Stimulated activated naive CD8-positive, alpha-beta T cell treated with anti-CD3 and anti-CD28 coated beads, Interleukin-15, Interleukin-2, amounts not matched to agents 100 ng/mL and 50 ng/mL, for 24 hours (primary cell): ENCODE measurements at regions not wholly inside any gene's neighbourhood (a gene's known extent, or its start where the extent isn't known, plus 50 kb on each side); places are given as distances from the start of the nearest gene placed in this dataset.

Experiments
- H3K27ac Mint-ChIP-seq: one replicate; pipeline ENCODE4 v1.8.0; 2021; ENCODE audit warnings: mild to moderate bottlenecking, mixed read lengths
- H3K27me3 Mint-ChIP-seq: one replicate; pipeline ENCODE4 v1.8.0; 2021; ENCODE audit warnings: mixed read lengths
- H3K36me3 Mint-ChIP-seq: one replicate; pipeline ENCODE4 v1.8.0; 2021; ENCODE audit warnings: low read depth, mixed read lengths
- H3K4me1 Mint-ChIP-seq: one replicate; pipeline ENCODE4 v1.8.0; 2021; ENCODE audit warnings: low read depth, mixed read lengths
- H3K4me3 Mint-ChIP-seq: one replicate; pipeline ENCODE4 v1.8.0; 2021; ENCODE audit warnings: mild to moderate bottlenecking, mixed read lengths
- H3K9me3 Mint-ChIP-seq: one replicate; pipeline ENCODE4 v1.8.0; 2021; ENCODE audit warnings: mixed read lengths

- Mint-ChIP-seq H3K36me3 (no peaks in the 10 kb centered on the region), H3K27ac (no peak overlapping the region), H3K4me1 (no peaks in the 10 kb centered on the region), H3K4me3 (no peak overlapping the region), H3K27me3 (no peaks in the 10 kb centered on the region), H3K9me3 (no peaks in the 10 kb centered on the region)
Observed at GRCh38 chr2:12090590-12090989, 344.2 kb downstream of the LPIN1 start.

- H3K4me1 Mint-ChIP-seq: no peaks in the 10 kb centered on the region
- H3K36me3 Mint-ChIP-seq: no peaks in the 10 kb centered on the region
- H3K4me3 Mint-ChIP-seq: no peak overlapping the region
- no peaks in the 10 kb centered on the region for H3K27me3 Mint-ChIP-seq
- H3K27ac Mint-ChIP-seq: no peak overlapping the region
- no peaks in the 10 kb centered on the region for H3K9me3 Mint-ChIP-seq
Observed at GRCh38 chr2:12091201-12091806, 344.9 kb downstream of the LPIN1 start.

- Mint-ChIP-seq H3K4me3 (no peak overlapping the region), H3K9me3 (no peaks in the 10 kb centered on the region), H3K36me3 (no peaks in the 10 kb centered on the region), H3K4me1 (no peaks in the 10 kb centered on the region), H3K27me3 (no peaks in the 10 kb centered on the region), H3K27ac (no peak overlapping the region)
Observed at GRCh38 chr2:12094134-12094533, 347.7 kb downstream of the LPIN1 start.

GRCh38 chr2:12096051-12096787, 349.8 kb downstream of the LPIN1 start:
- no peak overlapping the region for H3K4me3 Mint-ChIP-seq
- H3K36me3 Mint-ChIP-seq: no peaks in the 10 kb centered on the region
- H3K27ac Mint-ChIP-seq: no peak overlapping the region
- no peaks in the 10 kb centered on the region for H3K9me3 Mint-ChIP-seq
- H3K4me1 Mint-ChIP-seq: no peaks in the 10 kb centered on the region
- H3K27me3 Mint-ChIP-seq: no peaks in the 10 kb centered on the region

- Mint-ChIP-seq H3K36me3 (no peaks in the 10 kb centered on the region), H3K4me1 (no peaks in the 10 kb centered on the region), H3K9me3 (no peaks in the 10 kb centered on the region), H3K4me3 (no peak overlapping the region), H3K27me3 (no peaks in the 10 kb centered on the region), H3K27ac (no peak overlapping the region)
Observed at GRCh38 chr2:12096788-12097449, 350.5 kb downstream of the LPIN1 start.

- H3K27ac Mint-ChIP-seq: no peak overlapping the region
- no peaks in the 10 kb centered on the region for H3K9me3 Mint-ChIP-seq
- no peaks in the 10 kb centered on the region for H3K36me3 Mint-ChIP-seq
- no peaks in the 10 kb centered on the region for H3K27me3 Mint-ChIP-seq
- H3K4me3 Mint-ChIP-seq: no peak overlapping the region
- H3K4me1 Mint-ChIP-seq: no peaks in the 10 kb centered on the region
Observed at GRCh38 chr2:12097859-12098258, 351.4 kb downstream of the LPIN1 start.

- Mint-ChIP-seq H3K9me3 (no peaks in the 10 kb centered on the region), H3K4me3 (no peak overlapping the region), H3K27ac (no peak overlapping the region), H3K4me1 (no peaks in the 10 kb centered on the region), H3K27me3 (no peaks in the 10 kb centered on the region), H3K36me3 (no peaks in the 10 kb centered on the region)
Observed at GRCh38 chr2:12099374-12099773, 352.9 kb downstream of the LPIN1 start.

- Mint-ChIP-seq H3K4me1 (peaks cover 16% of the 10 kb centered on the region), H3K27ac (no peak overlapping the region), H3K27me3 (no peaks in the 10 kb centered on the region), H3K4me3 (no peak overlapping the region), H3K9me3 (no peaks in the 10 kb centered on the region), H3K36me3 (no peaks in the 10 kb centered on the region)
Observed at GRCh38 chr2:12102679-12103078, 356.2 kb downstream of the LPIN1 start.

GRCh38 chr2:12105180-12105579, 358.7 kb downstream of the LPIN1 start:
- Mint-ChIP-seq H3K27me3 (no peaks in the 10 kb centered on the region), H3K36me3 (no peaks in the 10 kb centered on the region), H3K27ac (no peak overlapping the region), H3K4me1 (peaks cover 29% of the 10 kb centered on the region), H3K4me3 (no peak overlapping the region), H3K9me3 (no peaks in the 10 kb centered on the region)

GRCh38 chr2:12106440-12107080, 360.1 kb downstream of the LPIN1 start:
- Mint-ChIP-seq H3K4me1 (peaks cover 43% of the 10 kb centered on the region), H3K9me3 (no peaks in the 10 kb centered on the region)

GRCh38 chr2:12107321-12107720, 360.9 kb downstream of the LPIN1 start:
- Mint-ChIP-seq H3K27me3 (no peaks in the 10 kb centered on the region), H3K27ac (no peak overlapping the region), H3K9me3 (no peaks in the 10 kb centered on the region), H3K4me3 (no peak overlapping the region), H3K4me1 (peaks cover 47% of the 10 kb centered on the region), H3K36me3 (no peaks in the 10 kb centered on the region)

More at GRCh38 chr2:12106440-12107080, 360.1 kb downstream of the LPIN1 start:
- Mint-ChIP-seq H3K27me3 (no peaks in the 10 kb centered on the region), H3K4me3 (no peak overlapping the region), H3K27ac (no peak overlapping the region), H3K36me3 (no peaks in the 10 kb centered on the region)

GRCh38 chr2:12107939-12108338, 361.5 kb downstream of the LPIN1 start:
- no peaks in the 10 kb centered on the region for H3K36me3 Mint-ChIP-seq
- H3K27me3 Mint-ChIP-seq: no peaks in the 10 kb centered on the region
- no peak overlapping the region for H3K4me3 Mint-ChIP-seq
- H3K4me1 Mint-ChIP-seq: peaks cover 47% of the 10 kb centered on the region
- no peak overlapping the region for H3K27ac Mint-ChIP-seq
- no peaks in the 10 kb centered on the region for H3K9me3 Mint-ChIP-seq

GRCh38 chr2:12109363-12110017, 363.1 kb downstream of the LPIN1 start:
- Mint-ChIP-seq H3K36me3 (no peaks in the 10 kb centered on the region), H3K4me1 (peaks cover 52% of the 10 kb centered on the region), H3K27me3 (no peaks in the 10 kb centered on the region), H3K9me3 (no peaks in the 10 kb centered on the region), H3K4me3 (no peak overlapping the region), H3K27ac (no peak overlapping the region)

GRCh38 chr2:12110074-12110473, 363.6 kb downstream of the LPIN1 start:
- peak overlapping the region; percentile 8 for H3K4me3 Mint-ChIP-seq
- H3K36me3 Mint-ChIP-seq: no peaks in the 10 kb centered on the region
- peaks cover 52% of the 10 kb centered on the region for H3K4me1 Mint-ChIP-seq
- H3K27ac Mint-ChIP-seq: no peak overlapping the region
- no peaks in the 10 kb centered on the region for H3K27me3 Mint-ChIP-seq
- no peaks in the 10 kb centered on the region for H3K9me3 Mint-ChIP-seq

- H3K9me3 Mint-ChIP-seq: no peaks in the 10 kb centered on the region
- no peaks in the 10 kb centered on the region for H3K27me3 Mint-ChIP-seq
- peak overlapping the region; percentile 8 for H3K4me3 Mint-ChIP-seq
- no peak overlapping the region for H3K27ac Mint-ChIP-seq
- no peaks in the 10 kb centered on the region for H3K36me3 Mint-ChIP-seq
- peaks cover 50% of the 10 kb centered on the region for H3K4me1 Mint-ChIP-seq
Observed at GRCh38 chr2:12110481-12110880, 364.0 kb downstream of the LPIN1 start.
